ENCODE measurements at regions not wholly inside any gene's neighbourhood (a gene's known extent, or its start where the extent isn't known, plus 50 kb on each side); places are given as distances from the start of the nearest gene placed in this dataset.

- TF ChIP-seq REST (IDR thresholded peaks at IDR 0.05; ENCODE audit: unreplicated experiment) (no peak), CTCF (conservative IDR thresholded peaks at IDR 0.05; ENCODE audit: low read depth in 2 of 2) (no peak), POLR2AphosphoS5 (IDR thresholded peaks at IDR 0.05; ENCODE audit: low read depth) (no peak), EZH2 (IDR thresholded peaks at IDR 0.05; ENCODE audit: low read depth, unreplicated experiment) (no peak), ZNF462 (CRISPR knock-in tag; IDR thresholded peaks at IDR 0.05) (no peak), ZNF331 (CRISPR knock-in tag; IDR thresholded peaks at IDR 0.05; ENCODE audit: low read depth) (no peak), EZH2phosphoT487 (IDR thresholded peaks at IDR 0.05; ENCODE audit: unreplicated experiment) (no peak), ZNF114 (CRISPR knock-in tag; IDR thresholded peaks at IDR 0.05) (no peak), JUNB (IDR thresholded peaks at IDR 0.05; ENCODE audit: unreplicated experiment) (no peak), CREB1 (CRISPR knock-in tag; IDR thresholded peaks at IDR 0.05; ENCODE audit: low read depth) (no peak), NANOG (IDR thresholded peaks at IDR 0.05; ENCODE audit: borderline replicate concordance) (no peak), STAT1 (IDR thresholded peaks at IDR 0.05; ENCODE audit: unreplicated experiment) (no peak)
- TF ChIP-seq, protein P1, sequence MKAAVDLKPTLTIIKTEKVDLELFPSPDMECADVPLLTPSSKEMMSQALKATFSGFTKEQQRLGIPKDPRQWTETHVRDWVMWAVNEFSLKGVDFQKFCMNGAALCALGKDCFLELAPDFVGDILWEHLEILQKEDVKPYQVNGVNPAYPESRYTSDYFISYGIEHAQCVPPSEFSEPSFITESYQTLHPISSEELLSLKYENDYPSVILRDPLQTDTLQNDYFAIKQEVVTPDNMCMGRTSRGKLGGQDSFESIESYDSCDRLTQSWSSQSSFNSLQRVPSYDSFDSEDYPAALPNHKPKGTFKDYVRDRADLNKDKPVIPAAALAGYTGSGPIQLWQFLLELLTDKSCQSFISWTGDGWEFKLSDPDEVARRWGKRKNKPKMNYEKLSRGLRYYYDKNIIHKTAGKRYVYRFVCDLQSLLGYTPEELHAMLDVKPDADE (IDR thresholded peaks at IDR 0.05): no peak
Observed at GRCh38 chr9:32855752-32856151, 72.4 kb downstream of the TMEM215 start.

All from GM23338 (cell line).